Activated T-helper 2 cell treated with anti-CD3 and anti-CD28 coated beads, Interferon-gamma antibody, Interleukin-2, Interleukin-4, amounts not matched to agents 10 μg/mL and 5 μg/mL and 100 μg/mL, durations not matched to agents 14 hours and 24 hours and 36 hours (primary cell): ENCODE measurements at regions not wholly inside any gene's neighbourhood (a gene's known extent, or its start where the extent isn't known, plus 50 kb on each side); places are given as distances from the start of the nearest gene placed in this dataset.

Experiments
- DNase-seq: peaks from one replicate; pipeline ENCODE4 v3.0.0; 2021; ENCODE audit warnings: low spot score
- H3K27ac Mint-ChIP-seq: one replicate; pipeline ENCODE4 v1.8.0; 2021; ENCODE audit warnings: mixed read lengths
- H3K27me3 Mint-ChIP-seq: one replicate; pipeline ENCODE4 v1.8.0; 2021; ENCODE audit warnings: low read depth, mixed read lengths
- H3K36me3 Mint-ChIP-seq: one replicate; pipeline ENCODE4 v1.8.0; 2021; ENCODE audit warnings: low read depth, mixed read lengths
- H3K4me1 Mint-ChIP-seq: one replicate; pipeline ENCODE4 v1.8.0; 2021; ENCODE audit warnings: low read depth, mixed read lengths
- H3K4me3 Mint-ChIP-seq: one replicate; pipeline ENCODE4 v1.8.0; 2021; ENCODE audit warnings: low read depth, mild to moderate bottlenecking, moderate library complexity, mixed read lengths
- H3K9me3 Mint-ChIP-seq: one replicate; pipeline ENCODE4 v1.8.0; 2021; ENCODE audit warnings: mixed read lengths
- intact Hi-C: fragments of 100-400 bp; cut with micrococcal nuclease; formaldehyde crosslinking; loops from one replicate; pipeline ENCODE4 v1.15.1; 2023

GRCh38 chr9:2243666-2244555 lies 228.8 kb downstream of the SMARCA2 start:
- peaks cover 11% of the 10 kb centered on the region for H3K4me1 Mint-ChIP-seq
- H3K36me3 Mint-ChIP-seq, result no peaks in the 10 kb centered on the region
- DNase-seq, result no peak
- no peak overlapping the region for H3K27ac Mint-ChIP-seq
- H3K4me3 Mint-ChIP-seq, result no peak overlapping the region
- H3K9me3 Mint-ChIP-seq, result no peaks in the 10 kb centered on the region
- intact Hi-C loops, result loop anchor here (5.0 kb wide), 1 partner anchor 413 kb away; no protein-coding TSS in a partner anchor
- H3K27me3 Mint-ChIP-seq, result peaks cover 27% of the 10 kb centered on the region

GRCh38 chr9:2247340-2247739 lies 232.2 kb downstream of the SMARCA2 start:
- intact Hi-C loops, result no loop called here
- no peak for DNase-seq
- Mint-ChIP-seq H3K27me3 (peaks cover 19% of the 10 kb centered on the region), H3K4me1 (peaks cover 5% of the 10 kb centered on the region), H3K27ac (no peak overlapping the region), H3K4me3 (no peak overlapping the region), H3K36me3 (no peaks in the 10 kb centered on the region), H3K9me3 (no peaks in the 10 kb centered on the region)

GRCh38 chr9:2248768-2249265 lies 233.7 kb downstream of the SMARCA2 start:
- intact Hi-C loops, result no loop called here
- H3K4me3 Mint-ChIP-seq, result no peak overlapping the region
- H3K27me3 Mint-ChIP-seq, result peaks cover 7% of the 10 kb centered on the region
- H3K4me1 Mint-ChIP-seq, result no peaks in the 10 kb centered on the region
- no peaks in the 10 kb centered on the region for H3K36me3 Mint-ChIP-seq
- H3K27ac Mint-ChIP-seq, result no peak overlapping the region
- H3K9me3 Mint-ChIP-seq, result no peaks in the 10 kb centered on the region
- DNase-seq, result no peak

- Mint-ChIP-seq H3K4me3 (no peak overlapping the region), H3K36me3 (no peaks in the 10 kb centered on the region), H3K27me3 (peaks cover 4% of the 10 kb centered on the region), H3K9me3 (no peaks in the 10 kb centered on the region), H3K4me1 (no peaks in the 10 kb centered on the region), H3K27ac (no peak overlapping the region)
- intact Hi-C loops, result no loop called here
- DNase-seq, result no peak
Observed at GRCh38 chr9:2253636-2254580, 238.8 kb downstream of the SMARCA2 start.

- no peaks in the 10 kb centered on the region for H3K4me1 Mint-ChIP-seq
- DNase-seq, result no peak
- H3K27me3 Mint-ChIP-seq, result peaks cover 6% of the 10 kb centered on the region
- H3K36me3 Mint-ChIP-seq, result no peaks in the 10 kb centered on the region
- H3K27ac Mint-ChIP-seq, result no peak overlapping the region
- H3K4me3 Mint-ChIP-seq, result no peak overlapping the region
- no peaks in the 10 kb centered on the region for H3K9me3 Mint-ChIP-seq
- intact Hi-C loops, result no loop called here
Observed at GRCh38 chr9:2255128-2255527, 240.0 kb downstream of the SMARCA2 start.

- no peak for DNase-seq
- intact Hi-C loops, result no loop called here
- Mint-ChIP-seq H3K27me3 (peaks cover 8% of the 10 kb centered on the region), H3K9me3 (no peaks in the 10 kb centered on the region), H3K36me3 (no peaks in the 10 kb centered on the region), H3K27ac (no peak overlapping the region), H3K4me3 (no peak overlapping the region), H3K4me1 (no peaks in the 10 kb centered on the region)
Observed at GRCh38 chr9:2257248-2257929, 242.2 kb downstream of the SMARCA2 start.

GRCh38 chr9:2260417-2261306 lies 245.5 kb downstream of the SMARCA2 start:
- intact Hi-C loops, result no loop called here

GRCh38 chr9:2261421-2262103 lies 246.4 kb downstream of the SMARCA2 start:
- DNase-seq, result no peak
- Mint-ChIP-seq H3K4me3 (no peak overlapping the region), H3K36me3 (no peaks in the 10 kb centered on the region), H3K27me3 (peaks cover 5% of the 10 kb centered on the region), H3K4me1 (no peaks in the 10 kb centered on the region), H3K9me3 (no peaks in the 10 kb centered on the region), H3K27ac (no peak overlapping the region)
- intact Hi-C loops, result no loop called here

More at GRCh38 chr9:2260417-2261306, 245.5 kb downstream of the SMARCA2 start:
- Mint-ChIP-seq H3K27ac (no peak overlapping the region), H3K9me3 (no peaks in the 10 kb centered on the region), H3K4me1 (no peaks in the 10 kb centered on the region), H3K4me3 (no peak overlapping the region), H3K36me3 (no peaks in the 10 kb centered on the region), H3K27me3 (peaks cover 8% of the 10 kb centered on the region)
- DNase-seq, result no peak

- Mint-ChIP-seq H3K27me3 (peaks cover 4% of the 10 kb centered on the region), H3K27ac (no peak overlapping the region), H3K9me3 (no peaks in the 10 kb centered on the region), H3K36me3 (no peaks in the 10 kb centered on the region), H3K4me1 (no peaks in the 10 kb centered on the region), H3K4me3 (no peak overlapping the region)
- intact Hi-C loops, result no loop called here
- no peak for DNase-seq
Observed at GRCh38 chr9:2262386-2263071, 247.4 kb downstream of the SMARCA2 start.

GRCh38 chr9:2263111-2263510 lies 248.0 kb downstream of the SMARCA2 start:
- peaks cover 6% of the 10 kb centered on the region for H3K27me3 Mint-ChIP-seq
- intact Hi-C loops, result no loop called here
- no peak overlapping the region for H3K27ac Mint-ChIP-seq
- H3K36me3 Mint-ChIP-seq, result no peaks in the 10 kb centered on the region
- DNase-seq, result no peak
- no peaks in the 10 kb centered on the region for H3K9me3 Mint-ChIP-seq
- no peak overlapping the region for H3K4me3 Mint-ChIP-seq
- H3K4me1 Mint-ChIP-seq, result no peaks in the 10 kb centered on the region

GRCh38 chr9:2263665-2264064 lies 248.5 kb downstream of the SMARCA2 start:
- no peak overlapping the region for H3K4me3 Mint-ChIP-seq
- no peaks in the 10 kb centered on the region for H3K36me3 Mint-ChIP-seq
- DNase-seq, result no peak
- H3K4me1 Mint-ChIP-seq, result no peaks in the 10 kb centered on the region
- intact Hi-C loops, result no loop called here
- peaks cover 7% of the 10 kb centered on the region for H3K27me3 Mint-ChIP-seq
- H3K27ac Mint-ChIP-seq, result no peak overlapping the region
- H3K9me3 Mint-ChIP-seq, result no peaks in the 10 kb centered on the region
